PC-3 (cell line): ENCODE measurements at regions not wholly inside any gene's neighbourhood (a gene's known extent, or its start where the extent isn't known, plus 50 kb on each side); places are given as distances from the start of the nearest gene placed in this dataset.
"Not testable (repeated sequence)": the region's sequence is repeated elsewhere in the genome, so short reads cannot be mapped to it uniquely, and the experiment has no call there.

Source experiments
- ATAC-seq: fragments of 200-7000 bp; cut with Tn5 transposase; 2 replicates; pipeline ENCODE4 v1.9.1; 2020; ENCODE audit warnings: mild to moderate bottlenecking, moderate library complexity
- BruUV-seq: library from RNA; stranded (reverse); fragments of 400-500 nt; replicated peaks from 2 replicates; lab custom pipeline; 2021; lab: Mats Ljungman, UMichigan
- CTCF ChIA-PET: fragments of 300-600 bp; sonication (Branson Sonifier 250); formaldehyde crosslinking; loops from one replicate; lab custom pipeline; 2022; ENCODE audit warnings: antibody characterized with exemption; lab: Charles Lee
- POLR2A ChIA-PET: fragments of 300-600 bp; sonication (Branson Sonifier 250); formaldehyde crosslinking; loops from one replicate; lab custom pipeline; 2022; ENCODE audit warnings: antibody characterized with exemption; ENCODE audit not compliant: unreplicated experiment; lab: Charles Lee
- DNase-seq: peaks from one replicate; pipeline ENCODE4 v3.0.0-alpha.2; 2015
- H2AFZ ChIP-seq: fragments of 300-600 bp; sonication (generic); 2 replicates; pipeline ENCODE4 v1.6.0; 2016; ENCODE audit warnings: antibody characterized with exemption, low read length
- H3F3A ChIP-seq: fragments of 300-600 bp; sonication (generic); one replicate; pipeline ENCODE4 v1.6.0; 2017; ENCODE audit warnings: antibody characterized with exemption, low read length, control low read depth, mild to moderate bottlenecking; ENCODE audit not compliant: unreplicated experiment
- H3K27ac ChIP-seq: fragments of 300-600 bp; sonication (generic); 2 replicates; pipeline ENCODE4 v1.5.1; 2016; ENCODE audit warnings: mild to moderate bottlenecking, low read length
- H3K27me3 ChIP-seq: fragments of 300-600 bp; sonication (generic); 2 replicates; pipeline ENCODE4 v1.6.1; 2016; ENCODE audit warnings: low read length, mixed read lengths
- H3K36me3 ChIP-seq: fragments of 300-600 bp; sonication (generic); 2 replicates; pipeline ENCODE4 v1.6.1; 2016; ENCODE audit warnings: low read depth, mixed run types, low read length, mixed read lengths
- H3K4me1 ChIP-seq: fragments of 300-600 bp; sonication (generic); 2 replicates; pipeline ENCODE4 v1.5.1; 2016; ENCODE audit warnings: low read length; ENCODE audit not compliant: insufficient read depth
- H3K4me2 ChIP-seq: fragments of 300-600 bp; sonication (generic); 2 replicates; pipeline ENCODE4 v1.6.0; 2016; ENCODE audit warnings: low read length
- H3K4me3 ChIP-seq: fragments of 300-600 bp; sonication (generic); 2 replicates; pipeline ENCODE4 v1.5.1; 2016; ENCODE audit warnings: mild to moderate bottlenecking, low read length, mixed read lengths
- H3K79me2 ChIP-seq: fragments of 300-600 bp; sonication (generic); 2 replicates; pipeline ENCODE4 v1.6.1; 2017; ENCODE audit warnings: low read length, mixed read lengths
- H3K9ac ChIP-seq: fragments of 300-600 bp; sonication (generic); 2 replicates; pipeline ENCODE4 v1.6.0; 2016; ENCODE audit warnings: mild to moderate bottlenecking, low read length
- H3K9me2 ChIP-seq: fragments of 300-600 bp; sonication (generic); replicated peaks from 2 replicates; pipeline ENCODE4 v1.6.1; 2016; ENCODE audit warnings: mixed run types, low read length, mixed read lengths
- H3K9me3 ChIP-seq: fragments of 300-600 bp; sonication (generic); 2 replicates; pipeline ENCODE4 v1.6.1; 2016; ENCODE audit warnings: low read length, mixed read lengths
- H4K20me1 ChIP-seq: fragments of 300-600 bp; sonication (generic); 2 replicates; pipeline ENCODE4 v1.6.1; 2016; ENCODE audit warnings: low read length, mixed read lengths
- EZH2 ChIP-seq: fragments of 300-600 bp; sonication (generic); IDR thresholded peaks from one replicate; pipeline ENCODE4 v1.6.1; 2017; ENCODE audit warnings: antibody characterized with exemption, mild to moderate bottlenecking, low read length; ENCODE audit not compliant: unreplicated experiment
- EZH2phosphoT487 ChIP-seq: fragments of 300-600 bp; sonication (generic); IDR thresholded peaks from 2 replicates; pipeline ENCODE4 v1.6.1; 2018; ENCODE audit warnings: mild to moderate bottlenecking, antibody characterized with exemption, low read length, borderline replicate concordance
- intact Hi-C: fragments of 100-400 bp; cut with micrococcal nuclease; formaldehyde crosslinking; loops from 2 replicates; pipeline ENCODE4 v1.9.0; 2023
- TF ChIP-seq, protein P1 (sequence below): fragments of 300-600 bp; sonication (generic); conservative IDR thresholded peaks from 2 replicates; pipeline ENCODE4 v1.5.1; 2017; ENCODE audit warnings: antibody characterized with exemption, low read depth, mild to moderate bottlenecking, low read length

DNA sequence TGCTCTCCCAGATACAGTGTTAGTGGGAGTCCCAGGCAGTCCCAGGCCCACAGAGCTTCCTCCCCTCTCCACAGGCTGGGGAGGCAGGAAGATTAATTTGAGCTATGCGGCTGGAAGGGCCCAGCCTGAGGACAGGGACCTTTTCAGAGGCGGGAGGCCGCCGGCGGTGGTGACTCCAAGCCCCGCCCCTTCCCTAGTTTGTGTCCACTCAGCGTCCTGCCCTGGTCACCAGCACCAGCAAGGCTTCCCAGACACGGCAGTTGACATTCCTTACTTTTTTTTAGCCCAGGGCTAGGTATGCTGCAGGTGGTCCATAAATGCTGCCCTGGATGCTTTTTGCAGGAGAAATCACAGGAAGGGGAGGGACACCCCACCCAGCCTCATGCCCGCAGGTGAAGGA is 67.7 kb upstream of the LRPAP1 start:
- POLR2A ChIA-PET: no interaction called here
- Histone ChIP-seq H4K20me1 (no peaks in the 10 kb centered on the region), H3K9me3 (no peaks in the 10 kb centered on the region), H3K4me1 (no peaks in the 10 kb centered on the region), H3F3A (no peaks in the 10 kb centered on the region), H3K9me2 (no peaks in the 10 kb centered on the region), H3K27me3 (no peaks in the 10 kb centered on the region), H2AFZ (no peak overlapping the region), H3K4me3 (no peak overlapping the region), H3K27ac (no peak overlapping the region), H3K79me2 (no peaks in the 10 kb centered on the region), H3K4me2 (no peak overlapping the region), H3K36me3 (no peaks in the 10 kb centered on the region), H3K9ac (no peak overlapping the region)
- no peak for TF ChIP-seq EZH2
- TF ChIP-seq, protein P1, sequence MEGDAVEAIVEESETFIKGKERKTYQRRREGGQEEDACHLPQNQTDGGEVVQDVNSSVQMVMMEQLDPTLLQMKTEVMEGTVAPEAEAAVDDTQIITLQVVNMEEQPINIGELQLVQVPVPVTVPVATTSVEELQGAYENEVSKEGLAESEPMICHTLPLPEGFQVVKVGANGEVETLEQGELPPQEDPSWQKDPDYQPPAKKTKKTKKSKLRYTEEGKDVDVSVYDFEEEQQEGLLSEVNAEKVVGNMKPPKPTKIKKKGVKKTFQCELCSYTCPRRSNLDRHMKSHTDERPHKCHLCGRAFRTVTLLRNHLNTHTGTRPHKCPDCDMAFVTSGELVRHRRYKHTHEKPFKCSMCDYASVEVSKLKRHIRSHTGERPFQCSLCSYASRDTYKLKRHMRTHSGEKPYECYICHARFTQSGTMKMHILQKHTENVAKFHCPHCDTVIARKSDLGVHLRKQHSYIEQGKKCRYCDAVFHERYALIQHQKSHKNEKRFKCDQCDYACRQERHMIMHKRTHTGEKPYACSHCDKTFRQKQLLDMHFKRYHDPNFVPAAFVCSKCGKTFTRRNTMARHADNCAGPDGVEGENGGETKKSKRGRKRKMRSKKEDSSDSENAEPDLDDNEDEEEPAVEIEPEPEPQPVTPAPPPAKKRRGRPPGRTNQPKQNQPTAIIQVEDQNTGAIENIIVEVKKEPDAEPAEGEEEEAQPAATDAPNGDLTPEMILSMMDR: no peak
- intact Hi-C loops: no loop called here
- DNase-seq: no peak
- no TSS peak for BruUV-seq
- ATAC-seq: no peak
- CTCF ChIA-PET: no interaction called here

DNA sequence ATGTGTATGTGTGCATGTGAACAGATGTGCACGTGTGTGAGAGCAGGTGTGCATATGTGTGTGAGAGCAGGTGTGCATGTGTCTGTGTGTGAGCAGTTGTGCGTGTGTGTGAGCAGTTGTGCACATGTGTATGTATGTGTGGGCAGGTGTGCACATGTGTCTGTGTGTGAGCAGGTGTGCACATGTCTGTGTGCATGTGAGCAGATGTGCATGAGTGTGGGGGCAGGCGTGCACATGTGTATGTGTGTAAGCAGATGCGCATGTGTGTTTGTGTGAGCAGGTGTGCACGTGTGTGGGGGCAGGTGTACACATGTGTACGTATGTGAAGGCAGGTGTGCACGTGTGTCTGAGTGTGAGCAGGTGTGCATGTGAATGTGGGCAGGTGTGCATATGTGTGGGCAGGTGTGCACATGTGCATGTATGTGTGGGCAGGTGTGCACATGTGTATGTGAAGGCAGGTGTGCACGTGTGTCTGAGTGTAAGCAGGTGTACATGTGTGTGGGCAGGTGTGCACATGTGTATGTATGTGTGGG is 66.5 kb upstream of the LRPAP1 start:
- CTCF ChIA-PET: no interaction called here

DNA sequence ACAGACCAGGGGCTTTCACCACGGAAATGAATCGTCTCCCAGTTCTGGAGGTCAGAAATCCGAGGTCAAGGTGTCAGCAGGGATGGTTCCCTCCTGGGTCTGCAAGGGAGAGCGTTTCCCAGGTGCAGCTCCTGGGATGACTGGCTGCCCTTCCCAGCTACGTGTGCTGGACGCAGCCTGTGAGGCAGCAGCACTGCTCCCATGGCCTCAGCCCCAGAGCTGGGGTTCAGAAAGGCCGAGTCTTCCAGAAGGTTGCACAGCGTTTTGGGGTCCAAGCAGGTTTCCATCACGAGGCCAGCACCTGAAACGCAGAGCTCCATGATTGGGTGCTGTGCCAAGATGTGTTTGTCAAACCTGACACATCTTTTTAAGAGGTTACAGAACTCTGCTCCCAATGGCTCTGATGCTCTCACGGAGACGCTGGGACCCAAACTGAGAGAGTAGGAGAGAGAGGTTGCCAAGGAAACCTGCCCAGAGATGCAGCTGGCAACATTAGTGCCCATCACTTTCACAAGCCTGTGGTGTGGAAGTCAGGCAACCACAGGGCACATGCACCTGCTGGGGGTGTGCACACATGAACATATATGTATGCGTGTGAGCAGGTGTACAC is 65.8 kb upstream of the LRPAP1 start:
- BruUV-seq, H3K4me3 ChIP-seq: not testable (repeated sequence)

More for the DNA sequence above, 66.5 kb upstream of the LRPAP1 start:
- Histone ChIP-seq H3K9me2 (no peaks in the 10 kb centered on the region), H2AFZ (no peak overlapping the region), H3K4me3 (no peak overlapping the region), H3K27ac (no peak overlapping the region), H3K79me2 (no peaks in the 10 kb centered on the region), H4K20me1 (no peaks in the 10 kb centered on the region), H3K9ac (no peak overlapping the region), H3K27me3 (no peaks in the 10 kb centered on the region), H3K9me3 (no peaks in the 10 kb centered on the region), H3K4me2 (no peak overlapping the region), H3F3A (no peaks in the 10 kb centered on the region), H3K4me1 (no peaks in the 10 kb centered on the region), H3K36me3 (no peaks in the 10 kb centered on the region)
- intact Hi-C loops: no loop called here
- POLR2A ChIA-PET: no interaction called here
- no peak for TF ChIP-seq EZH2phosphoT487
- TF ChIP-seq, protein P1: no peak
- no peak for TF ChIP-seq EZH2
- DNase-seq: no peak
- BruUV-seq: no TSS peak
- ATAC-seq: no peak

DNA sequence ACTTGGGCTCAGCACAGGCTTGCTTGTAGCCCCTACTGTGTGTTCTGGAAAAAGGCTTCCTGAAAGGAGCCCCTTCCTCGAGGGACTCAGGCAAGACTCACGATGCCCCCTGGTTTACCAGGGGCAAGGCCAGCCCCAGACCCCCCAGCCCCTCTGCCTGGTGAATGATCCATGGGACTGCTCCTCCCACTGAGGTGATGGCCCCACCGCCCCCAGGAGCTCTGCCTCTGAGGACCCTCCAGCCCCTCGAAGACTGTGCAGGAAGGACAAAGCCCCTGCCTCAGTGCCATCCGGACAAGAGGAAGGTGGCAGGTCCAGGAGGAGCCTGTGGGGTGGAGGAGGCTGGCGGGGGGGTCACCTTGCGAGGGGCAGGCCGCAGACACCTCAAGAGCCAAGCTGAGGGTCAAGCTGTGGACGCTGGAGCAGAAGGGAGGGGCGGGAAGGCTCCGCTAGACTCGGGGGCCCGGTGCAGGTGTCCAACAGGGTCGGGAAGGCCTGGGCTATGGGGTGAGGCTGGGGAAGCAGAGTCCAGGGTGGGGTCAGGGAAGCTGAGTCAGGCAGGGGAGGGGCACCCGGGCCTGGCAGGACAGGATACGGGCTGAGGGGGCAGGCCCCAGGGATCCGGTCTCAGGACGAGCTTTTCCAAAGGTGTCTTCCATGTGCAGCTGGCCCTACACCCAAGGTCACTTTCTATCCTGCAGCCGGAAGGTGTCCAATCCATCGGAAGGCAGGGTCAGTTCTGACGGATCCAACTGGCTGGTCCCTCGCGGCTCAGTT is 64.9 kb upstream of the LRPAP1 start:
- H3K79me2 ChIP-seq, H3K9ac ChIP-seq, CTCF ChIA-PET, H3K36me3 ChIP-seq, H3K4me2 ChIP-seq, H3K9me3 ChIP-seq, H2AFZ ChIP-seq, H3F3A ChIP-seq, POLR2A ChIA-PET, H3K9me2 ChIP-seq, DNase-seq, H3K27ac ChIP-seq, BruUV-seq, ATAC-seq, H4K20me1 ChIP-seq, H3K27me3 ChIP-seq, H3K4me1 ChIP-seq, intact Hi-C loops, H3K4me3 ChIP-seq: not testable (repeated sequence)

More for the DNA sequence above, 65.8 kb upstream of the LRPAP1 start:
- H4K20me1 ChIP-seq, H3K79me2 ChIP-seq, POLR2A ChIA-PET, H2AFZ ChIP-seq, H3K4me2 ChIP-seq, H3K9me3 ChIP-seq, H3K36me3 ChIP-seq, CTCF ChIA-PET, DNase-seq, H3K27ac ChIP-seq, H3K9ac ChIP-seq, ATAC-seq, intact Hi-C loops, H3K27me3 ChIP-seq, H3F3A ChIP-seq, H3K4me1 ChIP-seq, H3K9me2 ChIP-seq: not testable (repeated sequence)
